Endothelial cell of umbilical vein (primary cell): ENCODE measurements at regions not wholly inside any gene's neighbourhood (a gene's known extent, or its start where the extent isn't known, plus 50 kb on each side); places are given as distances from the start of the nearest gene placed in this dataset.

Experiments used
- BruUV-seq: library from RNA; stranded (reverse); fragments of 400-500 nt; replicated peaks from 2 replicates; lab custom pipeline; 2021; lab: Mats Ljungman, UMichigan
- CTCF ChIA-PET: fragments of 300-600, 350-600 bp; sonication (Branson Sonifier 250); formaldehyde crosslinking; loops from one replicate; lab custom pipeline; 2021; ENCODE audit warnings: antibody characterized with exemption, inconsistent platforms; lab: Charles Lee
- POLR2A ChIA-PET: fragments of 300-600, 350-600 bp; sonication (Branson Sonifier 250); formaldehyde crosslinking; loops from one replicate; lab custom pipeline; 2021; ENCODE audit warnings: antibody characterized with exemption, inconsistent platforms; lab: Charles Lee
- DNase-seq: peaks from one replicate; pipeline ENCODE4 v3.0.0-alpha.2; 2011; ENCODE audit warnings: low read depth, low spot score
- FAIRE-seq: peaks from 2 replicates; lab custom pipeline; 2011; peaks lifted over from hg19 to GRCh38; lab: Jason Lieb, UNC
- H2AFZ ChIP-seq: 2 replicates; pipeline ENCODE4 v1.6.0; 2012; ENCODE audit warnings: low read depth, low read length, control low read depth, inconsistent platforms
- H3K27ac ChIP-seq: 2 replicates; pipeline ENCODE4 v1.5.1; 2011; ENCODE audit warnings: low read depth, mild to moderate bottlenecking, control low read depth, low read length, moderate library complexity; ENCODE audit not compliant: insufficient read depth
- H3K27me3 ChIP-seq, 2 experiments: 2 replicates each; pipeline versions ENCODE4 v1.6.0 to v1.6.1; 2011; ENCODE audit warnings: low read length in 2 of 2, mixed read lengths in 1 of 2; ENCODE audit not compliant: control insufficient read depth in 2 of 2, insufficient read depth in 2 of 2
- H3K36me3 ChIP-seq, 2 experiments: 2 replicates in 1 of 2; 3 replicates in 1 of 2; pipeline ENCODE4 v1.5.1; 2011; ENCODE audit warnings: low read length in 2 of 2, mild to moderate bottlenecking in 1 of 2, moderate library complexity in 1 of 2; ENCODE audit not compliant: control insufficient read depth in 2 of 2, insufficient read depth in 2 of 2; ENCODE audit errors: extremely low read depth in 1 of 2
- H3K4me1 ChIP-seq: 3 replicates; pipeline ENCODE4 v1.5.1; 2011; ENCODE audit warnings: mild to moderate bottlenecking, low read length; ENCODE audit not compliant: control insufficient read depth, insufficient read depth; ENCODE audit errors: extremely low read depth
- H3K4me2 ChIP-seq: 2 replicates; pipeline ENCODE4 v1.6.1; 2011; ENCODE audit warnings: low read length, control low read depth, mixed read lengths; ENCODE audit not compliant: insufficient read depth
- H3K4me3 ChIP-seq, 3 experiments: fragments of 200-600 bp in 1 of 3; sonication (generic), shearing (Covaris generic) in 1 of 3; replicated peaks in 1 of 3; 2 replicates each; pipeline ENCODE4 v1.5.1; 2011 to 2016; ENCODE audit warnings: control low read depth in 3 of 3, low read length in 3 of 3, mild to moderate bottlenecking in 2 of 3, inconsistent platforms in 1 of 3, low read depth in 1 of 3, moderate library complexity in 1 of 3; ENCODE audit not compliant: insufficient read depth in 1 of 3
- H3K79me2 ChIP-seq: 2 replicates; pipeline ENCODE4 v1.6.0; 2012; ENCODE audit warnings: low read length, inconsistent platforms; ENCODE audit not compliant: control insufficient read depth, insufficient read depth
- H3K9ac ChIP-seq: replicated peaks from 2 replicates; pipeline ENCODE3; 2011; ENCODE audit warnings: low read length, control low read depth; ENCODE audit not compliant: insufficient read depth; ENCODE audit errors: extremely low read depth
- H3K9me1 ChIP-seq: replicated peaks from 3 replicates; pipeline ENCODE4 v1.6.0; 2011; ENCODE audit warnings: mild to moderate bottlenecking, low read length; ENCODE audit not compliant: control insufficient read depth, insufficient read depth; ENCODE audit errors: extremely low read depth
- H3K9me3 ChIP-seq: replicated peaks from 2 replicates; pipeline ENCODE4 v1.5.1; 2012; ENCODE audit warnings: low read length, inconsistent platforms; ENCODE audit not compliant: control insufficient read depth, insufficient read depth
- H4K20me1 ChIP-seq: replicated peaks from 2 replicates; pipeline ENCODE3; 2011; ENCODE audit warnings: mild to moderate bottlenecking, low read length; ENCODE audit not compliant: control insufficient read depth, insufficient read depth; ENCODE audit errors: extremely low read depth
- EZH2 ChIP-seq: IDR thresholded peaks from 2 replicates; pipeline ENCODE4 v1.6.1; 2012; ENCODE audit warnings: borderline replicate concordance, low read depth, mild to moderate bottlenecking, moderate library complexity, low read length, inconsistent platforms; ENCODE audit not compliant: severe bottlenecking
- FOS ChIP-seq: IDR thresholded peaks from 2 replicates; pipeline ENCODE4 v1.6.1; 2011; ENCODE audit warnings: mild to moderate bottlenecking, low read length, moderate library complexity, borderline replicate concordance; ENCODE audit not compliant: insufficient read depth
- GATA2 ChIP-seq: IDR thresholded peaks from 2 replicates; pipeline ENCODE4 v1.7.0; 2011; ENCODE audit warnings: low read depth, mild to moderate bottlenecking, moderate library complexity, mixed read lengths, low read length; ENCODE audit not compliant: insufficient read length, insufficient read depth
- JUN ChIP-seq: IDR thresholded peaks from 2 replicates; pipeline ENCODE4 v1.6.1; 2011; ENCODE audit warnings: borderline replicate concordance, low read depth; ENCODE audit not compliant: insufficient read length, insufficient read depth
- MYC ChIP-seq: IDR thresholded peaks from one replicate; pipeline ENCODE4 v1.6.1; 2011; ENCODE audit warnings: mild to moderate bottlenecking, low read depth, low read length
- POLR2A ChIP-seq: IDR thresholded peaks from 2 replicates; pipeline ENCODE4 v1.6.1; 2012; ENCODE audit warnings: low read depth, mild to moderate bottlenecking, control low read depth, low read length
- POLR2AphosphoS5 ChIP-seq: IDR thresholded peaks from 2 replicates; pipeline ENCODE4 v1.6.1; 2012; ENCODE audit warnings: low read depth, mild to moderate bottlenecking, control low read depth, low read length, moderate library complexity; ENCODE audit not compliant: insufficient read depth
- dilution Hi-C: fragments of 300-500 bp; cut with MboI; formaldehyde crosslinking; loops from one replicate; pipeline ENCODE4 v1.15.0; 2019; ENCODE audit warnings: low sequenced_read_pairs; ENCODE audit not compliant: extremely low pct_ligation_motif_present
- intact Hi-C: fragments of 100-400 bp; cut with micrococcal nuclease; formaldehyde crosslinking; loops from one replicate; pipeline ENCODE4 v1.10.0; 2022
- TF ChIP-seq, protein P1 (sequence below): IDR thresholded peaks from 2 replicates; pipeline ENCODE4 v1.6.1; 2011; ENCODE audit not compliant: insufficient read depth, insufficient read length
- TF ChIP-seq, protein P2 (sequence below), 2 donors: IDR thresholded peaks; 1 replicate in 1 of 2; 2 replicates in 1 of 2; pipeline ENCODE4 v1.5.1; 2011; ENCODE audit warnings: low read length in 2 of 2, mild to moderate bottlenecking in 2 of 2, moderate library complexity in 2 of 2, control low read depth in 1 of 2, inconsistent platforms in 1 of 2, low read depth in 1 of 2; ENCODE audit not compliant: insufficient read depth in 1 of 2; ENCODE audit errors: extremely low read depth in 1 of 2

DNA sequence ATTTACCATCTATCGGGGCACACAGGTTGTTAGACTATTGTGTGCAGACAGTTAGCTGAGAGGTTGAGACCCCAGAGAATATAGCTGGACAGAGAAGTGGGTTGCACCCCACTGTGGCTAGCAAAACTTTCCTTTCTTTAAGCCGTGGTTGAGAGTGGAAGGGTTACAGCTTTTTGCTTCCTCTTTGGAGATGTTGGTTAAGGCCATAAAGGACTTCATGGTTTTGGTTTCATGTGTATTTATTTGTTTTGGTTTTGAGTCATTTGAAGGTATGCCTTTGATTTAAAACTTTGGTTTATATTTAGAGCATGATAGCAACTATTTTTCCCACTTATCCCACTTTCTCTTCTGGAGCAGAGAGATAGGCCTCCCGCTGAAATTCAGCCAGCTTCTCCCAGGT is 274.3 kb upstream of the IL1RAPL1 start:
- Histone ChIP-seq H3K36me3 (no peaks in the 10 kb centered on the region), H3K9me1 (no peaks in the 10 kb centered on the region), H3K9ac (no peak overlapping the region), H3K4me2 (no peak overlapping the region), H3K27ac (no peak overlapping the region), H3K79me2 (no peaks in the 10 kb centered on the region), H4K20me1 (no peaks in the 10 kb centered on the region), H3K27me3 (no peaks in the 10 kb centered on the region), H2AFZ (no peak overlapping the region), H3K9me3 (no peaks in the 10 kb centered on the region), H3K4me3 (no peak overlapping the region), H3K4me1 (no peaks in the 10 kb centered on the region)
- intact Hi-C loops (no loop called here), dilution Hi-C loops (no loop called here)
- ChIA-PET CTCF (no interaction called here), POLR2A (no interaction called here)
- TF ChIP-seq FOS, result no peak
- TF ChIP-seq EZH2, result no peak
- no peak for TF ChIP-seq JUN
- TF ChIP-seq, protein P1, sequence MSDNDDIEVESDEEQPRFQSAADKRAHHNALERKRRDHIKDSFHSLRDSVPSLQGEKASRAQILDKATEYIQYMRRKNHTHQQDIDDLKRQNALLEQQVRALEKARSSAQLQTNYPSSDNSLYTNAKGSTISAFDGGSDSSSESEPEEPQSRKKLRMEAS, result no peak
- no peak for TF ChIP-seq MYC
- TF ChIP-seq, protein P2, sequence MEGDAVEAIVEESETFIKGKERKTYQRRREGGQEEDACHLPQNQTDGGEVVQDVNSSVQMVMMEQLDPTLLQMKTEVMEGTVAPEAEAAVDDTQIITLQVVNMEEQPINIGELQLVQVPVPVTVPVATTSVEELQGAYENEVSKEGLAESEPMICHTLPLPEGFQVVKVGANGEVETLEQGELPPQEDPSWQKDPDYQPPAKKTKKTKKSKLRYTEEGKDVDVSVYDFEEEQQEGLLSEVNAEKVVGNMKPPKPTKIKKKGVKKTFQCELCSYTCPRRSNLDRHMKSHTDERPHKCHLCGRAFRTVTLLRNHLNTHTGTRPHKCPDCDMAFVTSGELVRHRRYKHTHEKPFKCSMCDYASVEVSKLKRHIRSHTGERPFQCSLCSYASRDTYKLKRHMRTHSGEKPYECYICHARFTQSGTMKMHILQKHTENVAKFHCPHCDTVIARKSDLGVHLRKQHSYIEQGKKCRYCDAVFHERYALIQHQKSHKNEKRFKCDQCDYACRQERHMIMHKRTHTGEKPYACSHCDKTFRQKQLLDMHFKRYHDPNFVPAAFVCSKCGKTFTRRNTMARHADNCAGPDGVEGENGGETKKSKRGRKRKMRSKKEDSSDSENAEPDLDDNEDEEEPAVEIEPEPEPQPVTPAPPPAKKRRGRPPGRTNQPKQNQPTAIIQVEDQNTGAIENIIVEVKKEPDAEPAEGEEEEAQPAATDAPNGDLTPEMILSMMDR (IDR thresholded peaks at IDR 0.05; ENCODE audit: extremely low read depth in 1 of 2, insufficient read depth in 1 of 2, low read depth in 1 of 2, low read length in 2 of 2), result no peak
- no peak for TF ChIP-seq GATA2
- TF ChIP-seq POLR2A, result no peak
- no peak for TF ChIP-seq POLR2AphosphoS5
- no peak for FAIRE-seq
- DNase-seq, result no peak
- no TSS peak for BruUV-seq
